HG02938 (cell line): ENCODE measurements at regions not wholly inside any gene's neighbourhood (a gene's known extent, or its start where the extent isn't known, plus 50 kb on each side); places are given as distances from the start of the nearest gene placed in this dataset.
"Not testable (repeated sequence)": the region's sequence is repeated elsewhere in the genome, so short reads cannot be mapped to it uniquely, and the experiment has no call there.

ENCODE experiments used
- ATAC-seq: cut with Tn5 transposase; IDR thresholded peaks from one replicate; pipeline ENCODE4 v1.9.1; 2021; ENCODE audit warnings: mild to moderate bottlenecking, moderate library complexity; ENCODE audit not compliant: unreplicated experiment

GRCh38 chr4:123025398-123025797 is 103.0 kb upstream of the NUDT6 start:
- no peak for ATAC-seq

DNA sequence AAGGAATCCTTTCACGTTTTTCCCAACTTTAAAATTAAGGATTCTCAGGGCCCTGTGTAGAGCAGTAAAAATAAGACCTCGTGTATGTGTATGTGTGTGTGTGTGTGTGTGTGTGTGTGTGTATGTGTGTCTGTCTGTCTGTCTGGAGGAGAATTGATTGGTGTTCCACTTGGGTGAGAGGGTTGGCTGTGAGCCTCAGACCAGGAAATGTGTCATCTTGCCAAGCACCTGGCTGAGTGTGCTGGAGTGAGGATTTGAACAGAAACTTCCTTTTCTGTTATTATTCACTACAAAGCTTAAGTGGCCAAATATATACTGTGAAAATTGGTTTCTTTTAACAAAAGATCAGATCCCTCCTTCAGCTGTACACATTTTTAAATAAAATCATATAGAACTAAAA is 103.6 kb upstream of the NUDT6 start:
- ATAC-seq: not testable (repeated sequence)

GRCh38 chr4:123031664-123032063 is 109.3 kb upstream of the NUDT6 start:
- no peak for ATAC-seq

- no peak for ATAC-seq
Measured at GRCh38 chr4:123034023-123034422, 111.6 kb upstream of the NUDT6 start.

DNA sequence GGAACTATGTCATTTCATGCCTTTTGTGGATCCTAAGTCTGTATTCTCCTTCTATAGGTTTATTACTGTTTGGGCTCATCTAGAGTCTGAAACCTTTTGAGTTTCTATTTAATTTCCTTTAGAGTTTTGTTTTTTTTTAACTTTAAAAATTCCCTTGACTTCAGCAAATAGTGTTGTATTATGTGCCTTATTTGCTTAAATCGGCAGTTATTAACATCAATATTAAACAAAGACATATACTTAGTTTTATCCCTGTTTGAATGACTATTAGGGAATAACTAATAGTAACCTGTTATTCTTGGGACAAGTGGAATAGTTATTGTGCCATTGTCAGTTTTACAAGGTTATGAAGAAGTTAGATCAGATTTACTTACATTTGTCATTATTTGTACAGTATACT is 112.8 kb upstream of the NUDT6 start:
- no peak for ATAC-seq

- no peak for ATAC-seq
Measured at GRCh38 chr4:123037804-123038203, 115.4 kb upstream of the NUDT6 start.

- no peak for ATAC-seq
Measured at GRCh38 chr4:123042095-123042494, 119.7 kb upstream of the NUDT6 start.

DNA sequence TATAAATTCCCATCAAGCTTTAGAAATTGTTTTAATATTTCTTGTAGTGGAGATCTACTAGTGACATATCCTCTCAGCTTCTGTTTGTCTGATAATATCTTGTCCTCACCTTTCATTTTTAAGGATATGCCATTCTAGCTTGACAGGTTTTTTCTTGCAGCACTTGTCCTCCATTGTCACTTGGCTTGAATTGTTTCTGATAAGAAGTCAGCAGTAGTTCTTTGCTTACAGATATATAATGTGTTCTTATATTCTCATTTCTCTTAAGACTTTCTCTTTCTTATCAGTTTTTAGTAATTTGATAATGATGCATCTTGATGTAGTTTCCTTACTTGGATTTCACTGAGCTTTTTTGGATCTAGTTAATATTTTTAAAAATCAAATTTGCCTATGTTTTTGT is 120.6 kb upstream of the NUDT6 start:
- ATAC-seq: no peak

GRCh38 chr4:123043793-123044425 is 121.5 kb upstream of the NUDT6 start:
- no peak for ATAC-seq

DNA sequence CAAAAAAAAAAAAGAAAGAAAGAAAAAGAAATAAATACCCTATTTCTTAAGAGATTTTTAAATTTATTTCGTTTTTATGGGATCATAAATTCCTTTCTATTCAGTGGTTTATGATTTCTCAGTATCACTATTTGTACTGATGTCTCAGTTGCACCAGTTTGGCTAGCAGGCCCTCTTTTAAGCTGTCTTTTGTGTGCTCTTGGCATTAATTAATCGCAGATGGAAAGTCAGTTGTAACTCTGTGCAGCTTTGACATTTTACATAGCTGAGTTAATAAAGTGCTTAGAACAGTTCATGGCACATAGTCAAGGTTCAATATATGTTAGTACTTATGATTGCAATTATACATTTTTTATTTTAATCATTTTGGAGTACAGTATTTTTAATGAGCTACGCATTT is 123.7 kb upstream of the NUDT6 start:
- no peak for ATAC-seq

- ATAC-seq: no peak
Measured at GRCh38 chr4:123050018-123050417, 127.6 kb upstream of the NUDT6 start.

GRCh38 chr4:123052007-123052406 is 129.6 kb upstream of the NUDT6 start:
- no peak for ATAC-seq

GRCh38 chr4:123055943-123056342 is 133.5 kb upstream of the NUDT6 start:
- ATAC-seq: no peak

- no peak for ATAC-seq
Measured at GRCh38 chr4:123060039-123060770, 137.8 kb upstream of the NUDT6 start.

DNA sequence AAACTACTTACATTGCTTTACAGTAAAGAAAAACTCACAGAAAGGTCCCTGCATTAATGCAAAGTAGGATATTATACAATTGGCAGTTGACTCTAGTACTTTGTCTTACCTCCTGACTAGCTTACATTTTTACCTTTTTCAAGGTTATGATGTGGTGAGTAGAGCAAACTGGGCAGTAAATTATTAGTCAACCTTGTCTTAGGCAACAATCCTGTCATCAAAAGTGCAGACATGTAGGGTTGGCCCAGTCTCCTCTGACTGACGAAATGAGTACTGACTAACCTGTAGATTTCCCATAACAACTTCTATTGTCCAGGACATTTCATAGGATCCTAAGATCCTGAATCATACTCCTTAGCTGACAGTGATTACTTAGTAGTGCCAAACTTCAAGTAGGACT is 142.0 kb upstream of the NUDT6 start:
- no peak for ATAC-seq

DNA sequence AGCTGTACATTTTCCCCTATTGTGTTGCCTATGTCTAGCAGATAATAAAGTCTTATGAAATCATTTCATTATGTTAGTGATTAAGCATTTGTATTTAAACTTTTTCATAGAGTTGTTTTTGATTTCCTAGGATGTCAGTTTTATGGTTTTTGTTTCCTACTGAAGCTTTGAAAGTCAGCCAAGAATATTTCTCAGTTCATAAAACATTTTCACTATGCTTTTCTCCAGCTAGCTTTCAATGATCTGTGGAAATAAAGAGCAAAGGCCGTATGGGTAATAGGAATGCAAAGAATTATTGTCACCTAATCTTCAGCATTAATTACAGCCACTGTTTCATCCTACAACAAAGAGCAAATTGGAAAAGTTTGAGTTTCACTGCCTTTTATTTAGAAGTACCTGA is 145.7 kb upstream of the NUDT6 start:
- ATAC-seq: no peak

GRCh38 chr4:123072060-123072459 is 149.7 kb upstream of the NUDT6 start:
- no peak for ATAC-seq

DNA sequence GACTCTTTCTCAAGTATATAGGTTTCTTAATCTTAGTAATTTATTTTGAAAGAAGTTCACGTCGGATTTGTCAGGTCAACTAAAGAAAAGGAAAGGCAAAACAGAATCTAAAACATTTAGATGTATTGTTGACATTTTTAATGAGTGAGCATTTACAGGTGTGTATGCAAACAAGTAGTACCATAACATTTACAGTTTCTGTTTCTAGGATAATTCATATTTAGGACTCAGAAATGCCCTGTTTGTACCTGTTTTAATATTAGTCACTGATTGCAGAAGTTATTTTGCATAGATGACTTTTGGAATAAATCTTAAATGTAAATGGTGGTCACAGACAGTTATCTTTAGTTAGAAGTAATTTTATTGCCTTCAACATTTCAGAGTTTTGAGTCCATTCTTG is 151.3 kb upstream of the NUDT6 start:
- peak; percentile 74 for ATAC-seq

DNA sequence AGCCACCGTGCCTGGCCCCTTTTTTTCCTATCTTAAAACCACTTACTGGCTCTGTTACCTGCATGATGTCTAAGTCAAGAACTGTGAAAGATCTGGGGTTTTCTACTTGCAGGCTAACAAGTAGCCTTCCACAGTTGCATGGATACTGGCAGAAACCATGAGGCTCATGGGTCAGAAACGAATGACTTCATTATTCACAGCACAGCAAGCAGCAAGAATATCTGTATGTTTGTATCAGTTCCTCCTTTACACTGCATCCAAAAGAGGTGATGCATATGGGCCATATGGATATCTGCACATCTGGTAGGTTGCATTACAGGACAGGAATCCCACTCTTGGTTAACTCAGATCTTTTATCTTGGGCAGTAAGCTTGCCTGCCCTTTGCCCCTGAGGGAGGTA is 154.9 kb upstream of the NUDT6 start:
- ATAC-seq: peak; percentile 72

GRCh38 chr4:123081971-123082370 is 159.6 kb upstream of the NUDT6 start:
- ATAC-seq: no peak

- no peak for ATAC-seq
Measured at GRCh38 chr4:123083646-123084045, 161.2 kb upstream of the NUDT6 start.

DNA sequence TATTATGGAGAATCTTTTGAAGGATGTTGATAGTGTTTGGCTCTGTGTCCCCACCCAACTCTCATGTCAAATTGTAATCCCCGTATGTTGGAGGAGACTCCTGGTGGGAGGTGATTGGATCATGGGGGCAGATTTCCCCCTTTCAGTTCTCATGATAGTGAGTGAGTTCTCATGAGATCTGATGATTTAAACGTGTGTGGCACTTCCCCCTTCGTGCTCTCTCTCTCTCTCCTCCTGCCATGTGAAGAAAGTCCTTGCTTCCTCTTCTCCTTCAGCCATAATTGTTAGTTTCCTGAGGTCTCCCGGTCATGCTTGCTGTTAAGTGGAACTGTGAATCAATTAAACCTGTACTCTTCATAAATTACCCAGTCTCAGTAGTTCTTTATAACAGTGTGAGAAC is 166.1 kb upstream of the NUDT6 start:
- ATAC-seq: no peak

- ATAC-seq: no peak
Measured at GRCh38 chr4:123090886-123091285, 168.5 kb upstream of the NUDT6 start.
